Upper lobe of left lung (tissue), 6 donors: ENCODE measurements at regions not wholly inside any gene's neighbourhood (a gene's known extent, or its start where the extent isn't known, plus 50 kb on each side); places are given as distances from the start of the nearest gene placed in this dataset.

Experiments
- ATAC-seq, 2 donors: fragments of 200-7000 bp; cut with Tn5 transposase; one replicate each; pipeline ENCODE4 v1.9.1; 2022; ENCODE audit warnings: mild to moderate bottlenecking in 2 of 2, moderate library complexity in 2 of 2; ENCODE audit not compliant: low FRiP score in 2 of 2
- DNase-seq, 2 donors: peaks; one replicate each; pipeline ENCODE4 v3.0.0-alpha.2; 2019 to 2020
- H3K27ac ChIP-seq, 4 donors: fragments of 200-600 bp; sonication (generic); one replicate each; pipeline ENCODE4 v1.5.1; 2016 to 2019
- H3K27me3 ChIP-seq, 4 donors: fragments of 200-600 bp; sonication (generic); one replicate each; pipeline ENCODE4 v1.5.1; 2017 to 2019
- H3K36me3 ChIP-seq, 4 donors: fragments of 200-600 bp; sonication (generic); one replicate each; pipeline ENCODE4 v1.5.1; 2016 to 2019
- H3K4me1 ChIP-seq, 4 donors: fragments of 200-600 bp; sonication (generic); one replicate each; pipeline ENCODE4 v1.5.1; 2018 to 2019
- H3K4me3 ChIP-seq, 4 donors: fragments of 200-600 bp; sonication (generic); one replicate each; pipeline ENCODE4 v1.5.1; 2017 to 2019; ENCODE audit warnings: mild to moderate bottlenecking in 2 of 4, moderate library complexity in 1 of 4
- H3K9me3 ChIP-seq, 4 donors: fragments of 200-600 bp; sonication (generic); one replicate each; pipeline ENCODE4 v1.5.1; 2018 to 2019
- CTCF ChIP-seq, 6 experiments: fragments of 450-650 bp in 4 of 6; fragments of 200-600 bp in 2 of 6; sonication (generic) in 2 of 6; IDR thresholded peaks; one replicate each; pipeline ENCODE4 v1.5.1; 2016 to 2019; ENCODE audit warnings: antibody characterized with exemption in 6 of 6
- EP300 ChIP-seq, 4 donors: sonication (generic); formaldehyde crosslinking; IDR thresholded peaks; one replicate each; pipeline ENCODE4 v1.5.1; 2017; ENCODE audit warnings: antibody characterized with exemption in 4 of 4, control low read depth in 2 of 4
- POLR2A ChIP-seq, 4 donors: fragments of 450-650 bp; IDR thresholded peaks; one replicate each; pipeline ENCODE4 v1.5.1; 2016 to 2017; ENCODE audit warnings: antibody characterized with exemption in 4 of 4, mild to moderate bottlenecking in 2 of 4
- POLR2AphosphoS5 ChIP-seq, 2 donors: sonication (generic); formaldehyde crosslinking; IDR thresholded peaks; one replicate each; pipeline ENCODE4 v1.5.1; 2017; ENCODE audit warnings: antibody characterized with exemption in 2 of 2
- WGBS, 2 donors: methylation state at CpG; one replicate each; pipeline ENCODE4 v1.1.5; 2017 to 2018; 5-methylcytosine and 5-hydroxymethylcytosine counted together
- donor health status: DM: no; HTN: no; CAD: no; lungs with moderate emphysema.
- donor health status: DM: no; HTN: yes; CAD: no; lungs with severe emphysema.

- WGBS, 2 donors = 63 to 76% methylated on average over 8 of the region's 8 CpGs
- no peak for ATAC-seq
- H3K36me3 ChIP-seq = no peaks in the 10 kb centered on the region
- no peaks in the 10 kb centered on the region for H3K4me1 ChIP-seq
- no peaks in the 10 kb centered on the region for H3K27me3 ChIP-seq
- H3K9me3 ChIP-seq = no peaks in the 10 kb centered on the region
- TF ChIP-seq POLR2AphosphoS5 (IDR thresholded peaks at IDR 0.05) (no peak), POLR2A (IDR thresholded peaks at IDR 0.05) (no peak), EP300 (IDR thresholded peaks at IDR 0.05) (no peak), CTCF (IDR thresholded peaks at IDR 0.05) (no peak)
- H3K27ac ChIP-seq = no peak overlapping the region
- H3K4me3 ChIP-seq = no peak overlapping the region
- DNase-seq = no peak
Measured at GRCh38 chr2:4357121-4357520, 653.7 kb downstream of the DCDC2C start.

GRCh38 chr2:4358837-4359236, 655.5 kb downstream of the DCDC2C start:
- Histone ChIP-seq H3K36me3 (no peaks in the 10 kb centered on the region), H3K27ac (no peak overlapping the region), H3K4me3 (no peak overlapping the region), H3K27me3 (no peaks in the 10 kb centered on the region), H3K4me1 (no peaks in the 10 kb centered on the region), H3K9me3 (no peaks in the 10 kb centered on the region)
- WGBS, 2 donors = 45 to 67% methylated on average over 5 of the region's 5 CpGs
- no peak for TF ChIP-seq POLR2A (IDR thresholded peaks at IDR 0.05)
- no peak for TF ChIP-seq EP300 (IDR thresholded peaks at IDR 0.05)
- TF ChIP-seq CTCF (IDR thresholded peaks at IDR 0.05) = no peak
- no peak for TF ChIP-seq POLR2AphosphoS5 (IDR thresholded peaks at IDR 0.05)
- no peak for ATAC-seq
- DNase-seq = no peak

- Histone ChIP-seq H3K27ac (no peak overlapping the region), H3K4me3 (no peak overlapping the region), H3K9me3 (peaks cover 0 to 17% (median 2%) of the 10 kb centered on the region in 4 donors), H3K27me3 (no peaks in the 10 kb centered on the region), H3K4me1 (no peaks in the 10 kb centered on the region), H3K36me3 (no peaks in the 10 kb centered on the region)
- WGBS, 2 donors = 92 to 94% methylated on average over 4 of the region's 4 CpGs
- no peak for TF ChIP-seq EP300 (IDR thresholded peaks at IDR 0.05)
- TF ChIP-seq POLR2A (IDR thresholded peaks at IDR 0.05) = no peak
- no peak for TF ChIP-seq CTCF (IDR thresholded peaks at IDR 0.05)
- TF ChIP-seq POLR2AphosphoS5 (IDR thresholded peaks at IDR 0.05) = no peak
- no peak for DNase-seq
- ATAC-seq = no peak
Measured at GRCh38 chr2:4368907-4369306, 665.5 kb downstream of the DCDC2C start.

- Histone ChIP-seq H3K27ac (no peak overlapping the region), H3K4me1 (no peaks in the 10 kb centered on the region), H3K36me3 (no peaks in the 10 kb centered on the region), H3K4me3 (no peak overlapping the region), H3K27me3 (no peaks in the 10 kb centered on the region), H3K9me3 (peaks cover 0 to 17% (median 2%) of the 10 kb centered on the region in 4 donors)
- DNase-seq = no peak
- no peak for ATAC-seq
- 66 to 72% methylated on average over 3 of the region's 3 CpGs for WGBS, 2 donors
- TF ChIP-seq POLR2A (IDR thresholded peaks at IDR 0.05) (no peak), CTCF (IDR thresholded peaks at IDR 0.05) (no peak), POLR2AphosphoS5 (IDR thresholded peaks at IDR 0.05) (no peak), EP300 (IDR thresholded peaks at IDR 0.05) (no peak)
Measured at GRCh38 chr2:4369826-4370419, 666.5 kb downstream of the DCDC2C start.

- Histone ChIP-seq H3K36me3 (no peaks in the 10 kb centered on the region), H3K27ac (no peak overlapping the region), H3K4me3 (no peak overlapping the region), H3K4me1 (no peaks in the 10 kb centered on the region), H3K9me3 (peaks cover 0 to 17% (median 2%) of the 10 kb centered on the region in 4 donors), H3K27me3 (no peaks in the 10 kb centered on the region)
- TF ChIP-seq POLR2AphosphoS5 (IDR thresholded peaks at IDR 0.05) (no peak), EP300 (IDR thresholded peaks at IDR 0.05) (no peak), POLR2A (IDR thresholded peaks at IDR 0.05) (no peak), CTCF (IDR thresholded peaks at IDR 0.05) (no peak)
- ATAC-seq (no peak), DNase-seq (no peak)
- WGBS, 2 donors = 68 to 72% methylated on average over 3 of the region's 3 CpGs
Measured at GRCh38 chr2:4370422-4371090, 667.2 kb downstream of the DCDC2C start.
